ENCODE measurements at regions not wholly inside any gene's neighbourhood (a gene's known extent, or its start where the extent isn't known, plus 50 kb on each side); places are given as distances from the start of the nearest gene placed in this dataset.

DNA sequence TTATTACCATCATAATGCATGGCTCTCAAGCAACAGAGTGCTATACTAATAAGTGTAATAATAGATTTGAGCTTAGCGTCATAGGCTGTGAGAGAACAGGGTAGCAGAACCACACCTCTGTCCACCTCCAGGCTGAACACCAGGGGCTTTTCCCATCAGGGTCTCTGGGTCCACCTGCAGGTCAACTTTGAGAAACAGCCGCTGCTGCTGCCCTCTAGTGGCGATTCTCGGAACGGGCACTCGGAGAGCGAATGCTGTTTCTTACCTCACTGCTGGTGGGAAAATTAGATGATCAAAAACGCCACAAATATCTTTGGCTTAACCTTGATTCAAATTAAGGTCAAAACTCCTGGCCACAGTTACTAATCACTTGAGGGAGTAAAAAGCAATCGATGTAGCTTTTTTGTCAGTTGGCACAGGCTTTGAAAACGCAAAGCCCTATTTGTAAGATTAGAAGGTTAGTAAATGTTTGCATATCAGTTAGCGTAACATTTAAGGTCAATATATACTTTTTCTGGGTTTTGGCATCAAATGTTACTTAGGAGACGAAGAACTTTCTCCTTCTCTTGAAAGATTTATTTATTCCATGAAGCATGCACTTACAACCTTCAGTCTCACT, 127.9 kb upstream of the TMEM132D start:
- TF ChIP-seq CTCF (IDR thresholded peaks at IDR 0.05) (peak; percentile 33 to 57 (median 45)), POLR2AphosphoS5 (IDR thresholded peaks at IDR 0.05) (no peak), POLR2A (IDR thresholded peaks at IDR 0.05) (no peak)
